HG02798 (cell line): ENCODE measurements at regions not wholly inside any gene's neighbourhood (a gene's known extent, or its start where the extent isn't known, plus 50 kb on each side); places are given as distances from the start of the nearest gene placed in this dataset.

Source experiments
- ATAC-seq: cut with Tn5 transposase; IDR thresholded peaks from one replicate; pipeline ENCODE4 v1.9.1; 2021; ENCODE audit warnings: mild to moderate bottlenecking; ENCODE audit not compliant: unreplicated experiment, poor library complexity

DNA sequence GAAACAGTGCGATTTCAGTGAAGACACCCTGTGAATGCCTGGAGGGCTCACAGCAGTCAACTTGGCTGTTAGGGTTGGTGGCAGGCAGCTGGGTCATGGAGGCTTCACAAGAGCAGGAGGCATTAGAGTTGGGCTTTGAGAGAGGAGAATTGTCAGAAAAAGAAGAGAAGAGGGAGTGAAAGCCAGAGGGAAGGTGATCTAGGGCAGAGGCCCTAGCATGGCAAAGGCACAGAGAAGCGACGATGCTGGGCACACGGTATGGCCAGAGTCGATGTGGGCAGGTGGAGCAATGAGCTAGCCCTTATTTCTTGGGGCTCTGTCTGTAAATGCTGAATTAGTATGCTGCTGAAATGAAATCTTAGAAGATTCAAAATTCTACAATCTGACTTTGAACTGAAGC lies 52.6 kb upstream of the OLFM4 start:
- ATAC-seq = no peak

DNA sequence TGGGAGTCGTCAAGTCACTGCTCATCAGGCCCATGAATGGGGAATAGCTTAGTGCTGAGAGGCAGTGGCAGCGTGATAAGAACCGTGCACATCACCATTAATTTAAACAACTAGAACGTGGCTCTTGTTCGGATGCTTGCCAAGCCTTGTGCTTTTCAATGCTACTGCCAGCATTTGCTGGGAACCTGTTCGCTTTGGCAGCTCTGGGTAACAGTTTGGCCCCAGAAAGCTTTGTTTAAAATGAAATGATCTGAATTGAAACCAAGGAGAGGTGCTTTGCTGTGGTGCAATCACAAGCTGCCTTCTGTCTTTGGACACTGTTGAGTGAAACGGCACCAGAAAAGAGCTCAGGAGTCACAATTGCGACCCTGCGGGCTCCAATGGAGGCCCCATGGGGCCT lies 53.5 kb upstream of the OLFM4 start:
- no peak for ATAC-seq

- ATAC-seq = no peak
These were observed 53.9 kb upstream of the OLFM4 start for GRCh38 chr13:52974711-52975110.

- ATAC-seq = no peak
These were observed 59.2 kb upstream of the OLFM4 start for GRCh38 chr13:52969373-52969772.

GRCh38 chr13:52968074-52968700 lies 60.4 kb upstream of the OLFM4 start:
- ATAC-seq = peak; percentile 99

DNA sequence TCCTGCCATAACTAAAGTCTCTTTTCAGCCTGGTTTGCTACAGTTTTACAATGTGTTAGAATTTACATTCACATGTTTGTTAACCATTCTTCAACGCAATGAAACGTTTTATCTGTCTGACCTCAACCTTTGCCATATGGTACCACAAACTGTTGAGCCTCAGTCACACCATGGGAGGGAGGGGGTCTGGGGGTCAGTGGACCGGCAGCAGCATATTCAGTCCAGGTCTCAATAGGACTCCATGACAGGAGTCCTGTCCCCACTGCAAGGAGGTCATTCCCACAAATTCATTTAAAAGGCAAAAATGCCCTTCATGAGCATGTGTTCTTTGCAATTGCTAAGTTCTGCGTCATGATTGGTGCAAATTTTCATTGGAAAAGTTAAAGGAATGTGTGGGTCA lies 66.6 kb upstream of the OLFM4 start:
- no peak for ATAC-seq

DNA sequence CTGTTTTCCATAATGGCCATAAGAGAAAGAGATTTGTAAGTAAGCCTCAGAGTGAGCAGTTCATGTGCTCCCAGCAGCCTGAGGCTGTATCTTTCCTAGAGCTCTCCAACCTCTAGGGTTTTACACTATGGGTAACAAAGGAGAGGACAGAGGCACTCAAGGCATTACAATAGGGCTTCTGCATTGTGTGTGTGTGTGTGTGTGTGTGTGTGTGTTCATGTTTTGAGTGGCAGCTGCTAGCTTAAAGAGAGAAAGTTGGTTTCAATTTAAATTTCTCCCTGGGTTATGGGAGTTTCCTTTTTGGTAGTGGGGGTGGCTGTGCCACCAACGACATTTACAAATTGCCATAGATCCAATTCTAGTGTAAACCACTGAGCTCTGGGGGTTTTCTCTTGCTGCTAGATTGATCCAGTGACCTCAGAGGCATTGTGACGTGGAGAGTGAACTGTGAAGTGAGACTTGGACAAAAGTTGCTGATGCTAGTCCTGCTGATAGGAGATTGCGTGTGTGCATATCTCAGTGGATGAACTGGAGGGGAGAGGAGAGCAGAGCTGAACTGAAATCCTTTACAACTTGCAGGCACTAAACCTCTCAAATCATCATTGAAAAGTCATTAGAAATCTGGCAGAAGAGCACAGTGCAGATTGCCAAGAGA lies 67.2 kb upstream of the OLFM4 start:
- ATAC-seq = no peak

DNA sequence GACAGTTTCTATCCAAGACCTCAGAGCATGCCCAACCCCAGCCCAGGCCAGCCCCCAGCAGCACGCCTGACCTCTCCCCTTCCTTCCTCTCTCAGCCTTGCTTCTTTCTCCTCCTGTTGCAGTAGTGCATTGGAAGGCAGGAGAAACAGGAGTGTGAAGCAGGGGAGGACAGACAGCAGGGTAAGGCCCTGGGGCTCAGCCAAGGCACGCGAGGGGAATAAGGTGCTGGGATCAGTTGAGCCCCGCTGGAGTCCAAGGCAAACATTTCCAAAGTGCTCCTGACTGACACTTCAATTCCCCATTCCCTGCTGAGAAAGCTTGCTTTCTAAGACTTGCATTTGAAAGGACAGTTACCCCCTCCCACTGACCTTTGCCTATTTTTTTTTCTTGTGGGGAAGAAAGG lies 73.1 kb upstream of the OLFM4 start:
- no peak for ATAC-seq

DNA sequence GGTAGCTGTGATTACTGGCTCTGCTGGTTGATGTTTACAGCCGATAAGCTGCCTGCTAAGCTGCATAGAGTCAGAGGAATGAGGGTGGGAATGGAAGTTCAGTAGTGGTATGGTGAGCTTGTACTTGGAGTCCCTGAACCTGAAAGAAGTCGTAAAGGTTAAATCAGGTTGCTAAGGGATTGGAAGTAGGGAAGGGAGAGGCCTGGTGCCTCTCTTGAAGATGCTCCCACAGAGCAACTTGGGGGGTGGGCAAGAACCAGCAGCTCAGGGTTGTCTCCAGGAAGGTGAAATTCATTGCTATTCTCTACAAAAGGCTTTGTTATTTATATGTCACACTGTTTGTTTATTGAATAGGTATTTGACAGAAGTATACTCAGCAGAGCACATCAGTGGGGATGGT lies 73.8 kb upstream of the OLFM4 start:
- ATAC-seq = no peak

DNA sequence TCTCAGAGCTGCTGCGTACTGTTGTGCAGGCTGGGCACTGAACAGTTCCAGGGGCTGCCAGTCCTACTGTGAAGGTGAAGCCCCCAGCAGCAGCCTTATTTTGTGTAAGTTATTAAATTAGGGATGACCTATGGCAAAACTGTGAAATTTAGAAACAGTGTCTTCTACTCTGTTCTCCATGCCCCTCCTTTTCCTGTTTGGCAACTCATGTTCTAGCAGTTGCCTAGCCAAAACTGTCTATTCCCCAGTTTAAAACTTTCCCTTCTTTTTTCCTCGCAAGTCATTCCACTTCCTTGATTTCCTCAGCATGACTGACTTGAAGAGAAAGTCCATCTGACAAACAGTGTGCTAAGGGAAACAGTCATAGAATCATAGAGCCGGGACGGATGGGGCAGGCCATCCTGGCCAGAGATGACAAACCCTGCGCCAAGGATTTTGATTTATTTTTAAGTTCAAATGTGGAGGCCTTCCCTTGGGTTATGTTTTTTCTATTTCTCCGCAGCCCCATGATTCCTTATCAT lies 78.1 kb upstream of the OLFM4 start:
- ATAC-seq = no peak

GRCh38 chr13:52949742-52950141 lies 78.9 kb upstream of the OLFM4 start:
- no peak for ATAC-seq

DNA sequence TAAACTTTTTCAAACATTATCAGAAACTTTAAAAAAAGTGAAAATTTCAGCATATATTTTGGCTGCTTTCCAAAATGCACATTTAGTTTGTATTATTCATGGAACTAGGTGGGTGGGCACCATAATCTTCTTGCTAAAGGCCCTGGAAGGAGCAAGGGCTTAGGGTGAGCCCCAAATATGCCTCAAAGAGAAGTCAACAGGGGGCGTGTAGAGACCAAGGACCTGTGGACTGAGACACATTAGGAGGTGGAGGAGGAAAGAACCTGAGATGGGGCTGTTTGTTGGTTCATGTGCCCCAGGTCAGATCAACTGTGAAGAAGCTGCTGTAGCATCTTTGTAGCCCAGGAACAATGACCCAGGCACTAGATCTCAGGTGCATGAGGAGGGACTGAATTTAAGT lies 79.6 kb upstream of the OLFM4 start:
- no peak for ATAC-seq

DNA sequence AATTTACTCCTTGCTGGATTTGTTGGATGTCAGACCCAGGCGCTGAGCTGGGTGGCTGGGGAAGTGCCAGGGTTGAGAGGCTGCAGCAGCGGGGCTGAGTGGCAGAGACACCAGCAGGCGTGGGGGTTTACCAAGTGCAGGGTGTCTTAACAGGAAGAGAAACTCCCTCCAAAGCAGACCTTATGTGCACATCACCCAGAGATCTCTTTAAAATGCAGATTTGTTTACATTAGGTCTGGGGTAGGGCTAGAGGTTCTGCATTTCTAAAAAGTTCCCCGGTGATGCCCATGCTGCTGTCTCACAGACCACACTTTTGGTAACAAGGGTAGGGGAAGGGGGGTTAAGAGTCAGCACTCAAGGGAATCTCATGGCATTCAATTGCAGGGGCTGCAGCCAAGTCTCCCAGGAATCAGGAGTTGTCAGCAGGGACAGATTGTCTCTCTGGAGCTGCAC lies 80.7 kb upstream of the OLFM4 start:
- ATAC-seq = peak; percentile 44

DNA sequence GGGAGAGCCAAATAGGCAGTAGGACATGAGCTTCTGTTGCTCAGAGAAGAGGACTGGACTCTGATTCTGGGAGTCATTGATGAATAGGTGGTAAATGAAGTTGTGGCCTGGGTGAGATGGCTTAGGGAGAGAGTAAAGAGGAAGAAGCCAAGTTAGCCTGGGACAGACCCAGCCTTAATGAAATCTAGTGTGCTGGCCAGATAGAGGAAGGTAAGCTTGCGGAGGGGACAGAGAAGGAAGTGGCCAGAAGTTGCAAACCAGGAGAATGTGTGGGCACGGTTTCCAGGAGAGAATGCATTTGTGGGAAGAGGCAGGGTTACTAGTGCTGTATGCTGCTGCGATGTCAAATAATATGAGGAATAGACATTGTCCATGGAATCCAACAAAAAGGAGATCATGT lies 83.3 kb upstream of the OLFM4 start:
- ATAC-seq = no peak

- ATAC-seq = no peak
These were observed 83.9 kb upstream of the OLFM4 start for GRCh38 chr13:52944697-52945096.

DNA sequence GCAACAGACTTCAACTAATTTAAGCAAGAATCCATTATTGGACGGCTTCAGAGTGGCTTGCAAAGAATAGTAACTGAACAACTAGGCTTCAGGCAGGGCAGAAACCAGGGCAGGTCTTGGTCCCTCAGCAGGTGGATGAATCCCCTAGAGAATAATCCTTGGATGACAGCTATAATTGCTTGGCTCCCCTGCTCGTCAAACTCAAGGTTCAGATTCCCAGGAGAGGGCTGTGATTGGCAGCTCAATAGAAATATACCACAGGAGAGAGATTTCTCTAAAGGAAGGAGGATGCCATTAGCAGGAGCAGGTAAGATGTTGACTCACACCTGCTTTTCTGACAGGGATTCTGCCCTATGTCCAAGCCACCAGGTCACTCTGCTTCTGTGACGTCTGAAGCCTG lies 89.6 kb upstream of the PCDH8 start:
- no peak for ATAC-seq

GRCh38 chr13:52936806-52937205 lies 88.4 kb upstream of the PCDH8 start:
- ATAC-seq = no peak

DNA sequence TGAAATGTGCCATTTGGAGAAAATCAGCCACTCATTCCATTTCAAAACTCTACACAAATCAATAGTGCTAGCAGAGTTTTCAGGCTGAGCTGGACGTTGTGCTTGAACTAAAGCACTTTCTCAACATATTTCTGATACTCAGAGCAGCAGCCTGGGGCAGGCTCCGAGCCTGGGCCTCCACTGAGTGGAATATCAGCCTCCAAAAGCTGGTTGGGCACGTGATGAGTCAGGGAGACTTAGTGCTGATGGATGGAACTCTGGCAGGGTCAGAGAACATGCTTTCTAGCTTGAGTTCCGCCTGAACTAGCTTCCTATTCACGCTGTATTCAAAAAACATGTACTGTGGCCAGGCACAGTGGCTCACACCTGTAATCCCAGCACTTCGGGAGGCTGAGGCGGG lies 85.8 kb upstream of the PCDH8 start:
- no peak for ATAC-seq

GRCh38 chr13:52933547-52934210 lies 85.2 kb upstream of the PCDH8 start:
- ATAC-seq = no peak

DNA sequence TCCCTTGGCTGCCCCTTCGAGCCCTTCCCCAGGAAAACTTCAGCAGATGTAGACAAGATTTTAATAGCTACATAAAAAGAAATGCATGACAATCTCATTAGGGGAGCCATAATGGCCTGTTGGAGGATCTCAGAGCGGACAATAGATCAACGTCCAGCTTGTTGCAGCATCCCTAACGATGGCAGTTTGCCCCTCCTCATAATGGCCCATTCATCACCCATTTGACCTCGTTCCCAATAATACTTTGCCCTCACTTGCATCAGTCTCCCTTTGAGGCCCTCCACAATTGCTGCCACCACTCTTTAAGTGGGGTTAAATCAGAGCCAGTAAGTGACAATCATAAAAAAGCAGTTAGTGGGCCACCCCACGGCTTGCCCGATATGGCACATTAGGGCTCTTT lies 84.7 kb upstream of the PCDH8 start:
- no peak for ATAC-seq

GRCh38 chr13:52932649-52933048 lies 84.2 kb upstream of the PCDH8 start:
- ATAC-seq = no peak
